ENCODE measurements at regions not wholly inside any gene's neighbourhood (a gene's known extent, or its start where the extent isn't known, plus 50 kb on each side); places are given as distances from the start of the nearest gene placed in this dataset.

GRCh38 chr22:22999523-22999922, 70.8 kb upstream of the GNAZ start:
- DNase-seq (ENCODE audit: low spot score) = no peak

- no peak for DNase-seq (ENCODE audit: low spot score)
Measured at GRCh38 chr22:23000657-23001347, 69.5 kb upstream of the GNAZ start.

- no peak for DNase-seq (ENCODE audit: low spot score)
Measured at GRCh38 chr22:23001463-23001862, 68.9 kb upstream of the GNAZ start.

GRCh38 chr22:23002612-23003180, 67.6 kb upstream of the GNAZ start:
- no peak for DNase-seq (ENCODE audit: low spot score)

GRCh38 chr22:23007823-23008222, 62.5 kb upstream of the GNAZ start:
- no peak for DNase-seq (ENCODE audit: low spot score)

- no peak for DNase-seq (ENCODE audit: low spot score)
Measured at GRCh38 chr22:23008896-23009295, 61.4 kb upstream of the GNAZ start.
